ENCODE measurements at regions not wholly inside any gene's neighbourhood (a gene's known extent, or its start where the extent isn't known, plus 50 kb on each side); places are given as distances from the start of the nearest gene placed in this dataset.

DNA sequence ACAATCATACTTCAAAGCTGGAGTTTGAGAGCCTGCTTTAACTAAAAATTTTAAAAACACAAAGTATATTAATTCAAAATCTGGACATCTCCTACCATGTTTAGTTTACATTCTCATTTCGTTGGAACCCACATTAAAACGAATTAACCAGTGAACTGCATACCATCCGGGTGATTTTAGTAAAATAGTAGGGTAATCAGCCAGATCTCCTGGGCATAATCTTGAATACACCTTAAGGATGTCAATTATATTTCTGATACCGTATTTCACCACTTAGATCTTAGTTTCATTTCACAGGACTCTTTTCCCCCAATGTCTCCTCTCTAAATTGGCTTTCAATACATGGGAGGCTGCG is 175.6 kb upstream of the PFKP start:
- no peak for DNase-seq
- Histone ChIP-seq H3K4me3 (no peak overlapping the region), H3K27me3 (peaks cover 0 to 12% of the 10 kb centered on the region in 2 donors), H3K27ac (no peak overlapping the region), H3K9me3 (no peaks in the 10 kb centered on the region), H3K36me3 (no peaks in the 10 kb centered on the region), H3K4me1 (no peaks in the 10 kb centered on the region)
- TF ChIP-seq, protein P1, sequence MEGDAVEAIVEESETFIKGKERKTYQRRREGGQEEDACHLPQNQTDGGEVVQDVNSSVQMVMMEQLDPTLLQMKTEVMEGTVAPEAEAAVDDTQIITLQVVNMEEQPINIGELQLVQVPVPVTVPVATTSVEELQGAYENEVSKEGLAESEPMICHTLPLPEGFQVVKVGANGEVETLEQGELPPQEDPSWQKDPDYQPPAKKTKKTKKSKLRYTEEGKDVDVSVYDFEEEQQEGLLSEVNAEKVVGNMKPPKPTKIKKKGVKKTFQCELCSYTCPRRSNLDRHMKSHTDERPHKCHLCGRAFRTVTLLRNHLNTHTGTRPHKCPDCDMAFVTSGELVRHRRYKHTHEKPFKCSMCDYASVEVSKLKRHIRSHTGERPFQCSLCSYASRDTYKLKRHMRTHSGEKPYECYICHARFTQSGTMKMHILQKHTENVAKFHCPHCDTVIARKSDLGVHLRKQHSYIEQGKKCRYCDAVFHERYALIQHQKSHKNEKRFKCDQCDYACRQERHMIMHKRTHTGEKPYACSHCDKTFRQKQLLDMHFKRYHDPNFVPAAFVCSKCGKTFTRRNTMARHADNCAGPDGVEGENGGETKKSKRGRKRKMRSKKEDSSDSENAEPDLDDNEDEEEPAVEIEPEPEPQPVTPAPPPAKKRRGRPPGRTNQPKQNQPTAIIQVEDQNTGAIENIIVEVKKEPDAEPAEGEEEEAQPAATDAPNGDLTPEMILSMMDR (IDR thresholded peaks at IDR 0.05), result no peak
- intact Hi-C loops (cut with DNase I; ENCODE audit: low total_unique reads), result no loop called here

DNA sequence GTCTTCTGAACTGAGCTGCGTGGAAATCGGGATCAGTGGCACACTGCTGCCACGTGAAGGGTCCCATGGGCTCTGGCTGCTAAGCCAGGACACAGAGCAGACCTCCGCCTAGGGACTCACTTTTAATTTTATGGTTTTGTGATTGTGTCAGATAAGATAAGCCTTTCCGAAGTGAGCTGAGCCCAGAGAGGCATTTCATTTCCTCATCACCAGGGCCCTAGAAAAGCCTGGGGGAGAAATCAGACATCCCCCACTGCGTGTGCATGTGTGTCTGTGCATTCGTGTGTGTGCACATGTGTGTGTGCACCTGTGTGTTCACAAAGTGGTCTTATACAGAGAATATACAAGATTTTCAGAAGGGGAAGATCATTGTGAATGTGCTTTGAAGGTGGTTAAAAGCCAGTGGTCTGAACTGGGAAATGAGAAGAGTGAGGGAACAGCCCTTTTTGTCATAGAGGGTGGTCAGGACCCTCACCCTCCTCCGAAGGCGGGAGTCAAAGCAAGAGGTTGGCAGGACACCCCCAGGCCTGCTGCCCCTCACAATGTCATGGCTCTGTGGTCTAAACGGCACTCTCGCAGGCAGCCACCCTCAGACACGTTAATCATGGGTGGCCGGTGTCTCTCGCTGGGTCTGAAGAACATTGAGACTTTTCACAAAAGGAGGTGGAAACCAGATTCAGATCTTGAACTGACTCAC is 176.1 kb upstream of the PFKP start:
- Histone ChIP-seq H3K36me3 (no peaks in the 10 kb centered on the region), H3K4me3 (no peak overlapping the region), H3K27me3 (peaks cover 0 to 16% of the 10 kb centered on the region in 2 donors), H3K27ac (no peak overlapping the region), H3K4me1 (no peaks in the 10 kb centered on the region), H3K9me3 (no peaks in the 10 kb centered on the region)
- no peak for DNase-seq
- intact Hi-C loops (cut with DNase I; ENCODE audit: low total_unique reads), result no loop called here
- TF ChIP-seq, protein P1 (IDR thresholded peaks at IDR 0.05), result no peak

DNA sequence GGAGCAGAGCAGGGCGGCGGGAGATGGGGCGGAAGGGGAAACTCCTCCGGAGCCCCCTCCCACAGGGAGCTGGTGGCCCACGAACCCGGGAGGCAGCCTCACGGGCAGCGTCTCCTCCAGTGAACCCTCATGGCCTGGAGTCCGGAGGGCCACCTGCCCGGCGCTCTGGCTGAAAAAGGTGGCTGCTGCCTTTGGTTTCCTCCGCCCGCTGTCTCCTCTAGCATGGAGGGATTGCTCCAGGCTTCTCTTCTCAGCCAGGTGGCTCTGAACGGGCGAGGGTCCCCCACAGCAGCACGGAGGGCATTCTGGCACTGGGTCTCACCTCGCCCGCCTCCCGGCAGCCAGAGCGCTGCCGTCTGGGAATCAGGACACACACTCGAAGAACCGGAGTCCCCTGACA is 177.3 kb upstream of the PFKP start:
- intact Hi-C loops (cut with DNase I; ENCODE audit: low total_unique reads), result no loop called here
- Histone ChIP-seq H3K4me1 (no peaks in the 10 kb centered on the region), H3K27me3 (peaks cover 0 to 16% of the 10 kb centered on the region in 2 donors), H3K9me3 (no peaks in the 10 kb centered on the region), H3K27ac (no peak overlapping the region), H3K36me3 (no peaks in the 10 kb centered on the region), H3K4me3 (no peak overlapping the region)
- TF ChIP-seq, protein P1 (IDR thresholded peaks at IDR 0.05), result no peak
- DNase-seq, result no peak

DNA sequence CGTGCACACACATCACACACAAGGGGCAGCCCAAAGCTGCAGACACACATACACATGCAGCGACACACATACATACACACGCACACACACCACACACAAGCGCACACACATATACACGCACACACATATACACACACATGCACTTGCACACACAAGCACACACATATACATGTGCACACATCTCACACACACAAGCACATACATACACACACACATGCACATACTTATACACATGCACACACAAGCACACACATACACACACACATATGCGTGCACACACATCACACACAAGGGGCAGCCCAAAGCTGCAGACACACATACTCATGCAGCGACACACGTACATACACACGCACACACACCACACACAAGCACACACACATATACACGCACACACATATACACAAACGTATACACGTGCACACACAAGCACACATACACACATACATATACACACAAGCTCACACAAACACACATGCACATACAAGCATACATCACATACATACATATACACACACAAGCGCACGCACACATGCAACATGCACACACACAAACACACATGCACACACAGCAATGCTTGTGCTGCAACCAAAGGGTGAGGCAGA is 178.8 kb upstream of the PFKP start:
- Histone ChIP-seq H3K27me3 (peaks cover 0 to 23% of the 10 kb centered on the region in 2 donors), H3K27ac (no peak overlapping the region), H3K4me3 (no peak overlapping the region), H3K9me3 (no peaks in the 10 kb centered on the region), H3K4me1 (no peaks in the 10 kb centered on the region), H3K36me3 (no peaks in the 10 kb centered on the region)
- no peak for DNase-seq
- TF ChIP-seq, protein P1 (IDR thresholded peaks at IDR 0.05), result no peak
- intact Hi-C loops (cut with DNase I; ENCODE audit: low total_unique reads), result no loop called here

DNA sequence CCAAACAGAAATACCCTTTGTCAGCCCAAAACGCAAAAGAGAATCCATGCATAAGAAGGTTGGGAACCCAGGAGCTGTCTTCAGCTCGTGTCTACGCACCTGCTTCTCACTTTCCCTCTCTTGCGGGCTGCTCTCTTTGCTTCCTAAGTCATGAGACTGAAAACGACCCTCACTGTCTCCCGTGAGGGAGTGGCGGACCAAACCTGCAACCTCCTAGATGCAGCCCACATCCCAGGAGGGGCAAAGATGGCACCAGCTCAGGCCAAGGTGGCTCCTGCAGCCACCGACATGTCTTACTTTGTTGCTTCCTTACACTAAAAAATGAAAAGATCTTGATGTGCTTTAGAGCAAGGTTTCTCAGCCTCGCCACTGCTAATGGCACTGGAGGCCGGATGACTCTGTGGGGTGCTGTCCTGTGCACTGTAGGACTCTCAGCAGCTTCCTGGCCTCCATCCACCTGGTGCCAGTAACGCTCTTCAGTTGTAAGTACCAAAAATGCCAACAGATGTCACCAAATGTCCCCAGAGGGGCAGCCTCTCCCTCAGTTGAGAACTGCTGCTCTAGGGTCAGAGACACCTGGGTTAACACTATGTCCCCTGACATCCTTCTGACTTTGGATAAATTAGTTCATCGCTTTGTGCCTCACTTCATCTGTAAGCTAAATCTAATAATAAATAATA is 179.8 kb upstream of the PFKP start:
- Histone ChIP-seq H3K27me3 (peaks cover 0 to 23% of the 10 kb centered on the region in 2 donors), H3K27ac (no peak overlapping the region), H3K36me3 (no peaks in the 10 kb centered on the region), H3K9me3 (no peaks in the 10 kb centered on the region), H3K4me1 (no peaks in the 10 kb centered on the region), H3K4me3 (no peak overlapping the region)
- no peak for DNase-seq
- TF ChIP-seq, protein P1 (IDR thresholded peaks at IDR 0.05), result no peak
- intact Hi-C loops (cut with DNase I; ENCODE audit: low total_unique reads), result no loop called here

Data from tibial artery (tissue), 4 donors.